Tibial nerve (tissue), 3 donors: ENCODE measurements at regions not wholly inside any gene's neighbourhood (a gene's known extent, or its start where the extent isn't known, plus 50 kb on each side); places are given as distances from the start of the nearest gene placed in this dataset.

Experiments
- CTCF ChIP-seq, 5 experiments: fragments of 200-600 bp in 3 of 5; fragments of 450-650 bp in 2 of 5; sonication (generic) in 3 of 5; IDR thresholded peaks; one replicate each; pipeline ENCODE4 v1.5.1; 2016 to 2019; ENCODE audit warnings: antibody characterized with exemption in 5 of 5, mild to moderate bottlenecking in 3 of 5, moderate library complexity in 2 of 5
- POLR2A ChIP-seq, 2 donors: fragments of 450-650 bp; IDR thresholded peaks; one replicate each; pipeline ENCODE4 v1.6.1; 2017; ENCODE audit warnings: antibody characterized with exemption in 2 of 2, mild to moderate bottlenecking in 2 of 2, moderate library complexity in 2 of 2

- TF ChIP-seq CTCF (IDR thresholded peaks at IDR 0.05) = no peak
- no peak for TF ChIP-seq POLR2A (IDR thresholded peaks at IDR 0.05)
These were observed 185.4 kb upstream of the GRIK2 start for GRCh38 chr6:101208152-101208551.
